ENCODE measurements at regions not wholly inside any gene's neighbourhood (a gene's known extent, or its start where the extent isn't known, plus 50 kb on each side); places are given as distances from the start of the nearest gene placed in this dataset.

- no peak overlapping the region for H3K27ac ChIP-seq
- no peak overlapping the region for H3K4me3 ChIP-seq
- H3K27me3 ChIP-seq = peaks cover 35% of the 10 kb centered on the region
- TF ChIP-seq EP300 (IDR thresholded peaks at IDR 0.05) = no peak
- TF ChIP-seq POLR2A (IDR thresholded peaks at IDR 0.05) = no peak
- no peak for TF ChIP-seq CTCF (IDR thresholded peaks at IDR 0.05)
- TF ChIP-seq POLR2AphosphoS5 (IDR thresholded peaks at IDR 0.05) = no peak
- H3K36me3 ChIP-seq = no peaks in the 10 kb centered on the region
- no peak for ATAC-seq
- WGBS, 2 donors (ENCODE audit: low coverage in 1 of 2) = 64 to 69% methylated on average over 7 to 8 of the region's 8 CpGs
- H3K9me3 ChIP-seq = no peaks in the 10 kb centered on the region
- no peaks in the 10 kb centered on the region for H3K4me1 ChIP-seq
Observed at GRCh38 chr7:55299273-55299967, 65.7 kb upstream of the LANCL2 start.

GRCh38 chr7:55303220-55303619, 61.9 kb upstream of the LANCL2 start:
- WGBS, 2 donors (ENCODE audit: low coverage in 1 of 2) = 47% methylated on average over 1 of the region's 1 CpG; no CpG with 5 or more reads in 1 of the 2 donors
- H3K4me1 ChIP-seq = peaks cover 0 to 13% (median 0%) of the 10 kb centered on the region in 3 donors
- ATAC-seq = no peak

GRCh38 chr7:55304018-55304762, 60.9 kb upstream of the LANCL2 start:
- no peaks in the 10 kb centered on the region for H3K9me3 ChIP-seq
- H3K4me1 ChIP-seq = peaks cover 0 to 13% (median 0%) of the 10 kb centered on the region in 3 donors
- TF ChIP-seq POLR2AphosphoS5 (IDR thresholded peaks at IDR 0.05) (no peak), EP300 (IDR thresholded peaks at IDR 0.05) (no peak), POLR2A (IDR thresholded peaks at IDR 0.05) (no peak), CTCF (IDR thresholded peaks at IDR 0.05) (no peak)
- no peak overlapping the region for H3K4me3 ChIP-seq
- H3K27me3 ChIP-seq = peaks cover 21% of the 10 kb centered on the region
- no peak for ATAC-seq
- no peak overlapping the region for H3K27ac ChIP-seq
- no peaks in the 10 kb centered on the region for H3K36me3 ChIP-seq
- 71 to 83% methylated on average over 3 to 4 of the region's 4 CpGs for WGBS, 2 donors (ENCODE audit: low coverage in 1 of 2)

More at GRCh38 chr7:55303220-55303619, 61.9 kb upstream of the LANCL2 start:
- no peaks in the 10 kb centered on the region for H3K9me3 ChIP-seq
- H3K36me3 ChIP-seq = no peaks in the 10 kb centered on the region
- TF ChIP-seq POLR2AphosphoS5 (IDR thresholded peaks at IDR 0.05) = no peak
- TF ChIP-seq CTCF (IDR thresholded peaks at IDR 0.05) = no peak
- no peak for TF ChIP-seq POLR2A (IDR thresholded peaks at IDR 0.05)
- H3K27ac ChIP-seq = no peak overlapping the region
- H3K27me3 ChIP-seq = peaks cover 21% of the 10 kb centered on the region
- H3K4me3 ChIP-seq = no peak overlapping the region

GRCh38 chr7:55305135-55305534, 60.0 kb upstream of the LANCL2 start:
- no peak for ATAC-seq
- no peaks in the 10 kb centered on the region for H3K9me3 ChIP-seq
- H3K36me3 ChIP-seq = no peaks in the 10 kb centered on the region
- H3K27me3 ChIP-seq = peaks cover 21% of the 10 kb centered on the region
- H3K4me3 ChIP-seq = no peak overlapping the region
- H3K4me1 ChIP-seq = peaks cover 0 to 13% (median 0%) of the 10 kb centered on the region in 3 donors
- no peak overlapping the region for H3K27ac ChIP-seq
- 80 to 100% methylated on average over 1 of the region's 1 CpG for WGBS, 2 donors (ENCODE audit: low coverage in 1 of 2)
- TF ChIP-seq POLR2AphosphoS5 (IDR thresholded peaks at IDR 0.05) (no peak), EP300 (IDR thresholded peaks at IDR 0.05) (no peak), POLR2A (IDR thresholded peaks at IDR 0.05) (no peak), CTCF (IDR thresholded peaks at IDR 0.05) (no peak)

All from gastroesophageal sphincter (tissue), 4 donors.